IPS-NIHi7 (cell line): ENCODE measurements at regions not wholly inside any gene's neighbourhood (a gene's known extent, or its start where the extent isn't known, plus 50 kb on each side); places are given as distances from the start of the nearest gene placed in this dataset.
"Not testable (repeated sequence)": the region's sequence is repeated elsewhere in the genome, so short reads cannot be mapped to it uniquely, and the experiment has no call there.

Source experiments
- DNase-seq: peaks from one replicate; pipeline ENCODE4 v3.0.0; 2012; ENCODE audit warnings: mixed read lengths; ENCODE audit errors: extremely low spot score

DNA sequence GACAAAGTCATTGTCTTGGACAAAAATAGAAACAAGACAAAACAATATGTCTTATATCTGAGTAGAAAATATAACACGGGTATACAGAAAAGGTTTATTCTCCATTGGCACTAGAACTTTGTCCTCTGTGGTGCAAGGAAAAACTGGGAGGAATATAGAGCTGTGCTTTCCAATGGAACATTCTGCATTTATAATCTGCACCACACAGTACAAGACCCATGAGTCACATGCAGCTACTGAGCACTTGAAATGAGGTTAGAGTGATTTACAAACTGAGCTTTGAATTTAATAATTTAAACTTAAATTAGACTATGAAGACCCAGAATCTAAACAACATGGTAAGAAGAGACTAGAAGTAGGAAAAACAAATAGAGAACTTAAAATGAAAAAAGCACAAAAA, 86.1 kb downstream of the RAP2A start:
- DNase-seq: no peak

DNA sequence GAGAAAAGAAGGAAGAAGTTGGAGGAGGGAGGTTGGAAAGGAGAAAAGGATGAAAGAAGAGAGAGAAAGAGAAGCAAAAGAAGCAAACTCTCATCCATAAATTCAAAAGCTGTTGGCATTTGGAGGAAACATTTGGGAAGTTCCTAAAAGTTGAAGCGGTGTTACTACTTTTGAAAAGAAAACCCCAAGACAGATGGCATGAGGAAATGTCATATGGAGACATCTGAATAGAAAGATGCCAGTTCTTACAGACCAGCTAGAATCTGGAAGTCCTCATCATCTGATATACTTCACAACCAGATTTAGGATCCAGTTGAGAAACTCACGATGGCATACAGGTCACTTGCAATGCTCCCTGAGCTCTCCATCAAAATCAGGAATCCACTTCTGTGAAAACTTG, 86.9 kb downstream of the RAP2A start:
- no peak for DNase-seq

DNA sequence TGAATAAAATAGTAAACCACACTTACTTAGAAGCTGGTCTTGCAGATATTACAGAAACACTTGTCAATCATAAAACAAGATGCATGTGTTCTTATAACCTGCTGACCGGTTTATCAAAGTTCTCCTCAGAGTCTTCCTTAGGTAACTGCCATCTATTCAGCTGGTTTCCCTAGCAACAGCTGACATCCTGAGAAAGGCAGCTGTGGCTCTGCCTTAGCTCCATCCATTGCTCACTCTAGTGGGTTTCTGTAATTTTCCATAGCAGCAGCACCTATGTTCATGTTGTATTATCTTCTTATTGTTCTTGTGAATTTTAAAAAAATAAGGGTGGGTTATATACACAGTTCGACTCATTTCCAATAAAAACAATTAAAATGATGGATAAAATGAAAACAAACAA, 87.8 kb downstream of the RAP2A start:
- DNase-seq: no peak

DNA sequence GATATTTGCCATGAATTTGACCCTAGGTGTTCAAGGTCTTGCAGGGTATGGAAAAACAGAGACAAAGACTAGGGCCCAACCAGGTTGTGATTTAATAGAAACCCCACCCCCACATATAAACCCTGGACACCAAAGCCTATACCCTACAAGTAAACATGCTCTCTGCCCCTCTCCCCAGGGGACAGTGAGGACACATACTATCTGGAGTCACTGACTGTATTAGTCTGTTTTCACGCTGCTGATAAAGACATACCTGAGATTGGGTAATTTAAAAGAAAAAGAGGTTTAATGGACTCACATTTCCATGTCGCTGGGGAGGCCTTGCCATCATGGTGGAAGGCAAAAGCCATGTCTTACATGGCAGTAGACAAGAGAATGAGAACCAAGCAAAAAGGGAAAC, 88.3 kb downstream of the RAP2A start:
- no peak for DNase-seq

DNA sequence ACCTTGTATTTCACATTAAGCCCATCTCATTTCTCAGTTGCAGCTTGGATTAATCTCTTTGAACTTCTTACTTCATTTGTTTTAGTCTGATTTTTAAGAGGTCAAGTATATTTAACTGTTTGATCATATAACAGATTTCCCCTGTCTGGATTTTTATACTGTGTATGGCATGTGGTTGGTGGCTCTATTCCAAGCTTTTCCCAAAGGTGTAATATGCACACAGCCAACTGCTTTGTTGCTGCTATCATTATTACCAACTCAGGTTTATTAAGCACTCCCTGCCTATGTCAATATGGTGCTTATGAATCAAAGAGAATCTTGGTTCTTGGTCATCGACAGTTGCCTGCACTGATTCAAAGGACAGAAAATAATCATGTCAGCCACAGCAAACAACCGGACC, 92.6 kb downstream of the RAP2A start:
- DNase-seq: no peak

DNA sequence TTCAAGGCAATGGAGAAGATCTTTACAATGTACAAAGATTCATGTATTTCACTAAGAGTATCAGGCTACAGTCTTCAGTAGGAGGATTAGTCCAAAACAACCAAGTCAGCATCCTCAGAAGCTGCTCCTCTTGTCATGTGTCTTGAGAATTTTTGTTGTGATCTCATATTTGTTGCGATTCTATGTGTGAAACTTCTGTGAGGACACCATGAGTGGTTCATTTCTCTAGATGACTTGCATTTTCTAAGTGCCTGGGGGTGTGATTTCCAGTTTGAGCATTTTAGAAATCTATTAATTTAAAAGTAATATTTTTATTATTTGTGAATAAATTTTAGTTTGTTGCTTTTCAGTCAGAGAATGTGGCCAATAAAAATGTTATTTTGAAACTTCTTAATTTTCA, 94.5 kb downstream of the RAP2A start:
- DNase-seq: no peak

DNA sequence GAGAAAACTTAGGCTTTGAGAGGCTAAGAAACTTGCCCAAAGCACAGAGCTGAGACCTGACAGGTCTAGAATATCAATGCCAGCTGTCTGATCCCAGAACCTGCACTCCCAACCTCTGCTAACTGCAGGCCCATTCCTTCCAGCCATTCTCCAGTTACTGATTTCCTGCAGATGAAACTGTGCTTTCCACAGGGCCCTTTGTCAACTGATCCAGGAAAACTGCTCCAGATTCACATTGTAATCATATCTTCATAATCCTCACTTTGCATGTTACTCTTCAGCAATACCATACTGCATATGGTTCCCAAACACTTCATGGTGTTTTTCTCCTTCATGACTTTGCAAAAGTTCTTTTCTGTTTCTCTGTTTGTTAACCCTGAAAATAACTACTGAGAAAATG, 100.6 kb downstream of the RAP2A start:
- no peak for DNase-seq

DNA sequence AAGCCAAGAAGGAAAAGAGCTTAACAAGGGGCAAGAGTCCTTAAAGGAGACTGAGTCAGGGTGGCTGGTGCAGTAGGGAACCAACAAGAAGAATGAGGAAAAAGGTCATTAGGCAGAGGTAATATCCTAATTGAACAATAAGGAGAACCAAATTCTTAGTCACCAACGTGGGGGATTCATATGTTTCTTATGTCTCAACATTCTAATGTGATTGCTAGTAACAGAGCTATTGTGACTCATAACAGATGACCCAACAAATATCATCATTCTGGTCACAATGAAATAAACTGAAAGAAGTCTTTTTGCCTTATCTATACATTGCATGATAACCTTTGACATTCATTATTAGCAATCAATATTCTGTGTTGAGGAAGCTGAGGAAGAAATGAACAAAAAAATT, 101.6 kb downstream of the RAP2A start:
- DNase-seq: no peak

DNA sequence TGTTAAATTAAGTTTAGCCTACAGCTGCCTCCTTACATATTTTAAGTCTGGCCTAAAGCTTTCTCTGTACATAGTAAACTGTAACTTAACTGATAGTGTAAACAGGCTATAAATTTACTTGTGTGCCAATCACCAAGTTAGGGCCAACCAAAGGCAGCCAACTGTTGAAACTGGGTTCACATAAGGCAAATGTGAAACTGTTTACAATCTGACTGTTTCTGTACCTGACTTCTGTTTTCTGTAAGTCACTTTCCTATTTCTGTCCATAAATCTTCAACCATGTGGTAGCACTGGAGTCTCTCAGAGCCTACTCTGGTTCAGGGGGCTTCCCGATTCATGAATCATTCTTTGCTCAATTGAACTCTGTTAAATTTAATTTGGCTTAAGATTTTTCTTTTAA, 103.1 kb downstream of the RAP2A start:
- no peak for DNase-seq

DNA sequence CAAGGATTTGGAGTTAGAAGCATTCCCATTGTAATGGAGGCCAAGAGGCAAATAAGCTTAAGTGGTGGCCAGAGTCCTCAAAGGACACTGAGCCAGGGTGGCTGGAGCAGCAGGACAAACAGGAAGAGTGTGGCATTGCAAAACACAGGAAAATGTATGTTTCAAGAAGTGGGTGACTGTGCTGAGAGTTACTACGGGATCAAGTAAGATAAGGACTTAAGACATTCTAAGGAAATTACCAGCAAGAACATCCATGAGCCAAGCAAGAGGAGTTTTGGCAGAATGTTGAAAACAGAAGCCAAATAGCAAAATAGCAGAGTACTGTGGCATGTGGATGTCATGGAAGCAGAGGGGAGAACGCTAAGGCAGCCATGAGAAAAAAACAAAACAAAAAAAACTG, 104.2 kb downstream of the RAP2A start:
- no peak for DNase-seq

DNA sequence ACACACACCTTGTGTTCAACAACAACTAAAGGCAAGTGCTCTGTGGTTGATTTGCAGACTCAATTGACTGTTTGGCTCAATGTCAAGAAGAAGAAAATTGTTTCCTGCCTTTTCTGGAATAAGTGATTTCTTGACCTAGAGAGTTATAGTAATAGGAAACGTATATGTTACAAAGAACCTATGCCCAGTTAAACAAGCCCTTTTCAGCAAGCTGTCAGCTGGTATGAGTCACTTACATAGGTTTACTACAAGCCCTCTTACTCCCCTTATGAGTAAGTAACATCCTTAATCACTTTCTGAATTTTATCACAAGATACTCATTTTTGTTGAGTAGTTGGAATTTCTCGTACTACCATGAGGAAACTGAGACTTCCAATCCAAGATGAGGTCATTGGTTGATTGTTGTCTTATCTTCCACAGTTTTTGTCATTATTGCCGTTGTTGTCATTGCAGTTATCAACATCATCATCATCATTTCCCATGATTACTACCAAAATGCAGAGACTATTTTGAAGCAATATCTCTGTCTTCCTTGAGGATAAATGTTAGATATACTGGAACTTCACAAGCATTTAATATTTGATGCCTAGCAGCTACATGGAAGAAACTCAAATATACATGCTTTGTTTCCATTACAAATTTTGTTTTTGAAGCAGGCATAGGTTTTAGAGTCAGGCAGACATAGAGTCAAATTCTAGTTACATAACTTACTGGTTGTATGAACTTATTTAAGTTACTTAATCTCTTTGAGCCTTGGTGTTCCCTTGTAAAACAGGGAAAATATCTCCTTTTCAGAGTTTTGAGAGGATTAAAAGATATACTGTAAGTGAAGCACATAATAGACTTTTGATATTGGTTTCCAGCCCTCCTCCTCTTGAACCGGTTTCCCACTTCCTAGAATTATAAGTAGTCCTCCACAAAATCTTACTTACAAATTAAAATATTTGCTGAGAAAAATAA, 106.0 kb downstream of the RAP2A start:
- DNase-seq: no peak

DNA sequence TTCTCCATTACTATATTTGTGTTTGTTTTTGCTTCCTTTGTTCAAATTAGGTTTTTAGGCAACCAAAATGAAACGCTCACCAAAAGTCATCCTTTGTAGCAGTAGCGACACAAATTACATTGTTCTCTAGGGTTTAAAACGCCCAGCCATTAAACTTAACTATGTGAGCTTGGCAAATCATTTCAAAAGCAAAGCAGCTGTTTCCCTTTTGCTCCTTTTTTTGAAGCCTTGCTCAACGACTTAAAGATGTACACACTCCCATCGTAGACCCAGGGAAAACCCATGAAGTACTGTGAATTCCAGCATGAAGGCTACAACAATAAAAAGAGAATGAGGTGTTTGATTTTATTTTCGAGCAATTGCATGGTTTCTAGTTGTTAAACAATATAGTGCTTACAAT, 106.7 kb downstream of the RAP2A start:
- no peak for DNase-seq

DNA sequence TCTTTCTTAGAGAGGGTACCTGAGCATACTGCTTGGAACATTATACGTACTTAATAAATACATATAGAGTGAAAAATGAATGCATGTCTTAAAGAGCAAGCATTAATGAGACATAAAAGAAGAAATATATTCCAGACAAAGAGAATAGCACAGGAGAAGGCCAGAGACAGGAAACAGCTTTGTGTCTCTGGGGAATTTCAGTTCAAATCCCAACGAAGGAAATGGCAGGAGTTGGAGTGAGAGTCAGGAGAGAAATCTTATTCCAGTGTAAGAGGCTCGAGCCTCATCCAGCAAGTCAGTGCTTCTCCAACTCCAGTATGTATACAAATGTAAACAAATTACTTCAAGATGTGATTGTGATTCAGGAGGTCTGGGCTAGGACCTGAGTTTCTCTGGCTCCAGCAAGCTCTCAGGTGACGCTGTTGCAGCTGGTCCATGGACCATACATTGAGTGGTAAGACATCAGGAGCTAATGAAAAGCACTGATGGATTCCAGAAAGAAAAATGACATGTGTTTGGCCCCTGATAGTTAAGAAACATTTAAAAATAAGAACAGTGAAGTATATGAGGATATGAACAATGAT, 108.2 kb downstream of the RAP2A start:
- no peak for DNase-seq

DNA sequence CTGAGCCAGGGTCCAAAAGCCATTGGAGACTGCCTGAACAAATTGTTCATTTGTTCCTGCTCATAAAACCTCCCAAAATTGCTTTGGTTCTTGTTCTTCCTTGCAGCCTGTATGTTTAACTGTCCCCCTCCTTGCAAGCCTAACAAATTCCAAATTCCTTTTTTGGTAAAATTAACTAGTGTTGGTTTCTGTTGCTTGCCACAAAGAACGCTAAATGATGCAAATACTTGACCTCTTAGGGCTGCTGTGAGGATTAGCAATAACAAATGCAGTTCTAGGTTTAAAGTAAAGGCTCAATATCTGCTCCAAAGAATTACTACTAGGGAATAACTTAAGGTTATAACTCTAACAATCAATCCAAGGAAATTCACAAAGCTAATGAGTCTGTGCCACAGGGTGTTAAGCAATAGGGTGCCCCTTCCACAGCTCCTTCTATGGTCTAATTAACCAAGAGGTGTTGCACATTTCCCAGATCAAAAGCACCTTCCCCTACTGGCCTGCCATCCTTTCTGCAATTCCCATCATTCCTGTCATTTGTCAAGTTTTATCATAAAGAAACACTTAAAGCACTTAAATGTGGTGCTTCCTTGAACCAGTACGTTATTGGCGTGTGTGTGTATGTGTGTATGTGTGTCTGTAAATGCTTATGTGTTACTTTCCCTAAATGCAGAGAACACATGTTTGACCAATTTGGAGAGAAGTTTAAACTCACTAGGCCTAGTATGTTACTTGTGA, 110.2 kb downstream of the RAP2A start:
- no peak for DNase-seq

DNA sequence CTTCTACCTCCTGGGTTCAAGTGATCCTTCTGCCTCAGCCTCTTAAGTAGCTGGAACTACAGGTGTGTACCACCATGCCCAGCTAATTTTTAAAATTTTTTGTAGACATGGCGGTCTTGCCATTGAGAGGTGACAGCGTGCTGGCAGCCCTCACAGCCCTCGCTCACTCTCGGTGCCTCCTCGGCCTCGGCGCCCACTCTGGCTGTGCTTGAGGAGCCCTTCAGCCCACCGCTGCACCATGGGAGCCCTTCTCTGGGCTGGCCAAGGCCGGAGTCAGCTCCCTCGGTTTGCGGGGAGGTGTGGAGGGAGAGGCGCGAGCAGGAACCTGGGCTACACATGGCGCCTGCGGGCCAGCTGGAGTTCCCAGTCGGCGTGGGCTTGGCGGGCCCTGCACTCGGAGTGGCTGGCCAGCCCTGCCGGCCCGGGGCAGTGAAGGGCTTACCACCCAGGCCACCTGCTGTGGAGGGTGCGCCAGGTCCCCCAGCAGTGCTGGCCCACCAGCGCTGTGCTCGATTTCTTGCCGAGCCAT, 111.1 kb downstream of the RAP2A start:
- not testable (repeated sequence) for DNase-seq

DNA sequence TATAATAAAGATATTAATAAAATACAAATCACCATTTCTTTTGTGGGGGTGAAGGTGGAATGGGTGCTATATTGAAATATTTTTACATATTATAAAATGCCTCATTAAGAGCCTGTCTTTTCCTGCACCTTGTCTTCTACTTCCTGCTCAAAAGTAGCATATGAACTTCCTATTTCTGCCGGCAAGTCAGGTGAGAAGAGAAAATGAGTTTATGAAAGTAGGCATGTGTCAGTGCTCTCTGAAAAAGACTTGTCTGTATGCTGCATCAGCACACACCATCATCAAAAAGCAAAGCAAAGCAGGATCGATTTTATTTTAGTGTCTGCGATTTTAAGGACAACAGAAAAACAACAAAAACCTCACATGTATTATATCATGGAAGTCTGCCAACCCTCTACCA, 114.2 kb downstream of the RAP2A start:
- no peak for DNase-seq

DNA sequence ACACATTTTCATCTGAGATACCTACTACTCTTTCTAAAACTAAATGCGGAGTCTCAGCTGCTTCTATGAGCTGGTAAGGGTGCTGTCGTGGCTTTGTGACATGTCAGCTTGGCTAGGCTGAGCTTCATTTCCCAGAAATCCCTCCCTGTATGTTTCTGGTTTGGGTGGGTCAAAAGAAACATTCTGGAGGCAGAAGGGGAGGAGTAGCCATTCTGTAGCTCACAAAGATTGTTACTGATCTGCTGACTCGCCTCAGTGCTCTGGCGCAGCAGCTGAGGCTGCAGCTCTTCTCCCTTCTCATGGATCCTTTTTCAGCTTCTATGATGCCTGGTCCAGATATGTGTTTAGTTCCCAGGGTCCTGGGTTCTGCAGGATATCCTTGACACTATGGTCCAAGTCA, 114.7 kb downstream of the RAP2A start:
- no peak for DNase-seq

DNA sequence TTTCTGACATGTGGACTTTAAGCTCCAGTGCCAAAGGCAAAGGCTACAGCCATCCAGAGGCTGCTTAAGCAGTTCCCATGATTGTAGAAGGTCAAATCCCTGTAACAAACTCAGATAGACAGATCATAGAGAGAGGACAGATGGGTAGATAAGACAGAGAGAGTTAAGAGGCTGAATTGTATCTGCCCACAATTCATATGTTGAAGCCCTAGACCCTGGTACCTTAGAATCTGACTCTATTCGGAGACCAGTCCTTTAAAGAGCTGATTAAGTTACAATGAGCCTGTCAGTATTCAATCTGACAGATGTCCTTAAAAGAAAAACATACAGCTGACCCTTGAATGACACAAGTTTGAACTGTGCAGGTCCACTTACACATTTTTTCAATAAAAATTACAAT, 115.2 kb downstream of the RAP2A start:
- no peak for DNase-seq

DNA sequence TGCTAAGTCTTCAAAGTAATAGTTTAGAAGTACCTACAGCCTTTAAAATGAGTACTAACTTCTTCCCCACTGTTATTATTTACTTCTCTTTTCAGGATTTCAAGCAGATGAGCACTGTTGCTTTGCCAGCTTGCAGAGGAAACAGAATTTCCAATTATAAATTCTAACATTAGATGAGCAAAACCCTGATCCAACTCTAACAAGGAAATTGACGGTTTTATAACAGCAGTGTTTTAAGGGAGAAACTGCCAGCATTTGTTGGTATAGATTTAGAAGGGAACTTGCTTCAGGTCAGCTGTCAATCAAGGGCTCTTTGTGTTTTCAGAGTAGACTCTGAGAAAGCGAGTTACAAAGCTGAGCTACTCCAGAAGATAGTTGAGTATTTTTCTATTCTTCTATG, 120.5 kb downstream of the RAP2A start:
- no peak for DNase-seq

DNA sequence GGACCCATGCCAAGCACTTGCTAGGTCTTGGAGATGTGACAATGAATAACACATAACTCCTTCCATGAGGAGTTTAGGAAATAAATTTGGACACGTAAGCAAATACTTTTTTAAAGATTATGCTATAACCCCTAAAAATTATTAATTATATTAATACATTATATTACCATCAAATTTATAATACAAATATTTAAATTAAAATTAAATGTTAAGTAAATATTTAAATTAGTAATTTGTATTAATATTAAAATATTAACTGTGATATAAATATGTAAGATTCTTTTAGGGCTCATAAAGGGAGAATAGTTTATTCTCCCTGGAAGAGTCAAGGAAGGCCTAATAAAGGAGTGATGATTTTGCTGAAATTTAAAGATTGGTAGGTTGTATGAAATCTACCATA, 121.1 kb downstream of the RAP2A start:
- DNase-seq: no peak

DNA sequence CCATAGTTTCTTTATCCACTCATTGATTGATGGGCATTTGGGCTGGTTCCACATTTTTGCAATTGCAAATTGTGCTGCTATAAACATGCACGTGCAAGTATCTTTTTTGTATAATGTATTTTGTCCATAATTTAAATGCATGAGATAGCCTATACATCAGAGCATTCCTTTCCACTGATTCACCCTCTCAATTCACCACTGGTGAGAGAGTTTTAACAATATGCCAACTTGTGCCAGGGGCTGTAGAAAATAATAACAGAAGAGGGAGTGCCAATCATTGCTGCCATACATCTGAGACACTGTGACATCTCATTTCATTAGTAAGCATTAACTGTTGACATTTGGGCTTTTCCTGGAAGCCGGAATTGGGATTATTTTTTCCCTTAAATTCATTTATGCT, 125.1 kb downstream of the RAP2A start:
- DNase-seq: no peak

DNA sequence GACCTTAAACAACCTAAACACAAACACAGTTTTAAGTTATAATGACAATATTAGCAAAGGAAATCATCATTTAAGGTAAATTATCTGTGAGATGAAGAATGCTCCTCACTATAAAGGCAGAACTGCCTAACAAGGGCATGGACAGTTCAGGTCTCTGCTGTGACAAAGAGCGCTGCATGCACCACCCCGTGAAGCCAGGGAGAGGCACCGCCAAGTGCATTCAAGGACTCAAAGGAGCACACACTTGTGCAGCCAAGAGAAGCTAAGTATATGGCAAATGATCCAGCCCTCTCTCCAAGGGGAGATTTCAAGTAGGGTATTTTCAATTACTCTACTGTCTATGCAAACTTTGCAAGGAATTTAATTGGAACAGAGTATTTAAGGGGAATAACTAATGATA, 126.0 kb downstream of the RAP2A start:
- no peak for DNase-seq

DNA sequence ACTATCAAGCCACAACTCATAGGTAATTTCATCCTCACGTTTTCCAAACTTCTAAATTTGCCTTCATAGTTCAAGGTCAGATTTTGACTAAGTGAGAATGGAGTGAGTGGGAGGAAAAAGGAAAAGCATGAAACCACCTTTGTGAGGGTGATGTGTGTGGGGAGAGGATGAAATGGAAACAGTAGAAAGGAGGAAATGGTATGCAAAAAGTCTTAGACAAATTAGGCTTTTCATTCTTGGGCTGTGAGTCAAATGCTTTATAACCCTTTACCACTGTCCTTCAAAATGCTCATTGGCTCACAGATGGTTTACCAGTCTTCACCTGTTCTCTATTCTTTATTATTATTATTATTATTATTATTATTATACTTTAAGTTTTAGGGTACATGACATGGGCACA, 127.2 kb downstream of the RAP2A start:
- DNase-seq: no peak
